Ascending aorta (tissue), 2 donors: ENCODE measurements at regions not wholly inside any gene's neighbourhood (a gene's known extent, or its start where the extent isn't known, plus 50 kb on each side); places are given as distances from the start of the nearest gene placed in this dataset.
"Not testable (repeated sequence)": the region's sequence is repeated elsewhere in the genome, so short reads cannot be mapped to it uniquely, and the experiment has no call there.

Experiments used
- DNase-seq, 2 donors: peaks; one replicate each; pipeline ENCODE4 v3.0.0-alpha.2; 2019; ENCODE audit warnings: low spot score in 2 of 2
- H3K27ac ChIP-seq, 2 donors: fragments of 200-600 bp; sonication (generic); one replicate each; pipeline ENCODE4 v1.5.1; 2016 to 2017; ENCODE audit warnings: mild to moderate bottlenecking in 1 of 2
- H3K27me3 ChIP-seq: fragments of 200-600 bp; sonication (generic); one replicate; pipeline ENCODE4 v1.5.1; 2017
- H3K36me3 ChIP-seq, 2 donors: fragments of 200-600 bp; sonication (generic); one replicate each; pipeline ENCODE4 v1.5.1; 2016
- H3K4me1 ChIP-seq, 2 donors: fragments of 200-600 bp; sonication (generic); one replicate each; pipeline ENCODE4 v1.5.1; 2016 to 2017; ENCODE audit warnings: mild to moderate bottlenecking in 1 of 2
- H3K4me3 ChIP-seq, 2 donors: fragments of 200-600 bp; sonication (generic); one replicate each; pipeline ENCODE4 v1.5.1; 2016 to 2017; ENCODE audit warnings: mild to moderate bottlenecking in 1 of 2
- H3K9me3 ChIP-seq, 2 donors: fragments of 200-600 bp; sonication (generic); one replicate each; pipeline ENCODE4 v1.5.1; 2016
- CTCF ChIP-seq, 3 experiments: fragments of 200-600 bp in 2 of 3; fragments of 450-650 bp in 1 of 3; sonication (generic) in 2 of 3; IDR thresholded peaks; one replicate each; pipeline ENCODE4 v1.5.1; 2016 to 2019; ENCODE audit warnings: antibody characterized with exemption in 3 of 3, mild to moderate bottlenecking in 1 of 3, moderate library complexity in 1 of 3
- intact Hi-C: fragments of 100-400 bp; cut with DNase I; formaldehyde crosslinking; loops from one replicate; pipeline ENCODE4 v1.15.1; 2023

- intact Hi-C loops: no loop called here
- no peaks in the 10 kb centered on the region for H3K27me3 ChIP-seq
- no peak for TF ChIP-seq CTCF (IDR thresholded peaks at IDR 0.05)
These were observed 578.7 kb upstream of the FBXO33 start for GRCh38 chr14:40010961-40011360.

GRCh38 chr14:40009771-40010170 is 577.5 kb upstream of the FBXO33 start:
- Histone ChIP-seq H3K4me1 (no peaks in the 10 kb centered on the region), H3K4me3 (no peak overlapping the region), H3K9me3 (no peaks in the 10 kb centered on the region), H3K27ac (no peak overlapping the region), H3K36me3 (no peaks in the 10 kb centered on the region), H3K27me3 (no peaks in the 10 kb centered on the region)
- no peak for TF ChIP-seq CTCF (IDR thresholded peaks at IDR 0.05)
- intact Hi-C loops: no loop called here
- no peak for DNase-seq

More at GRCh38 chr14:40010961-40011360, 578.7 kb upstream of the FBXO33 start:
- H3K36me3 ChIP-seq: no peaks in the 10 kb centered on the region
- no peak overlapping the region for H3K27ac ChIP-seq
- H3K4me3 ChIP-seq: no peak overlapping the region
- H3K9me3 ChIP-seq: no peaks in the 10 kb centered on the region
- DNase-seq: no peak
- no peaks in the 10 kb centered on the region for H3K4me1 ChIP-seq

GRCh38 chr14:40008345-40008744 is 576.1 kb upstream of the FBXO33 start:
- H3K27me3 ChIP-seq, H3K9me3 ChIP-seq, H3K4me3 ChIP-seq, H3K4me1 ChIP-seq, DNase-seq, intact Hi-C loops, H3K27ac ChIP-seq, H3K36me3 ChIP-seq: not testable (repeated sequence)

- H3K27ac ChIP-seq: no peak overlapping the region
- DNase-seq: no peak
- H3K4me1 ChIP-seq: no peaks in the 10 kb centered on the region
- H3K36me3 ChIP-seq: no peaks in the 10 kb centered on the region
- intact Hi-C loops: no loop called here
- no peaks in the 10 kb centered on the region for H3K9me3 ChIP-seq
- H3K27me3 ChIP-seq: no peaks in the 10 kb centered on the region
- TF ChIP-seq CTCF (IDR thresholded peaks at IDR 0.05): no peak
- no peak overlapping the region for H3K4me3 ChIP-seq
These were observed 572.8 kb upstream of the FBXO33 start for GRCh38 chr14:40004871-40005500.

DNA sequence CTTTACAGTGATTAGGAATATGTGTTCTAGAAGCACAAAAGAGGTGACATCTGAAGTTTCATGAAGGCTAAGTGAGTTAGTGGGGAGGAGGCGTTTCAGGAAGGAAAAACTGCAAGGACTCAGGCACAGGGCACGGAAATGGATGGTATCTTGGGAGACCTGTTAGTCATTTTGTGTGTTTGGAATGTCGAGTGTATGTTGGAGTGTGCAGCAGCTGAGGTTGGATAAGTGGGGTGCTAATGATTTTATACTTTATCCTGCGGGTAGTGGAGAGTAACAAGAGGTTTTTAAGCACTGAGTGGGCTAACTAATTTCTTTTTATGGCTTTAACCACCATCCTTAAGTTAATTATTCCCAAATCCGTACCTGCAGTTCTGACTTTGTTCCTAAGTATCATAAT is 571.5 kb upstream of the FBXO33 start:
- no peaks in the 10 kb centered on the region for H3K4me1 ChIP-seq
- no peak for DNase-seq
- H3K4me3 ChIP-seq: no peak overlapping the region
- intact Hi-C loops: no loop called here
- no peak overlapping the region for H3K27ac ChIP-seq
- H3K36me3 ChIP-seq: no peaks in the 10 kb centered on the region
- no peak for TF ChIP-seq CTCF (IDR thresholded peaks at IDR 0.05)
- H3K27me3 ChIP-seq: no peaks in the 10 kb centered on the region
- H3K9me3 ChIP-seq: no peaks in the 10 kb centered on the region

- Histone ChIP-seq H3K4me3 (no peak overlapping the region), H3K9me3 (no peaks in the 10 kb centered on the region)
- intact Hi-C loops: no loop called here
These were observed 566.6 kb upstream of the FBXO33 start for GRCh38 chr14:39998854-39999253.

More at GRCh38 chr14:39998854-39999253, 566.6 kb upstream of the FBXO33 start:
- no peak for DNase-seq
- H3K27ac ChIP-seq: no peak overlapping the region
- H3K36me3 ChIP-seq: no peaks in the 10 kb centered on the region
- H3K27me3 ChIP-seq: no peaks in the 10 kb centered on the region
- no peaks in the 10 kb centered on the region for H3K4me1 ChIP-seq
- TF ChIP-seq CTCF (IDR thresholded peaks at IDR 0.05): no peak
